ENCODE measurements at regions not wholly inside any gene's neighbourhood (a gene's known extent, or its start where the extent isn't known, plus 50 kb on each side); places are given as distances from the start of the nearest gene placed in this dataset.
A peak's percentile ranks its signal among the peaks of the same experiment; 100 is the strongest.

DNA sequence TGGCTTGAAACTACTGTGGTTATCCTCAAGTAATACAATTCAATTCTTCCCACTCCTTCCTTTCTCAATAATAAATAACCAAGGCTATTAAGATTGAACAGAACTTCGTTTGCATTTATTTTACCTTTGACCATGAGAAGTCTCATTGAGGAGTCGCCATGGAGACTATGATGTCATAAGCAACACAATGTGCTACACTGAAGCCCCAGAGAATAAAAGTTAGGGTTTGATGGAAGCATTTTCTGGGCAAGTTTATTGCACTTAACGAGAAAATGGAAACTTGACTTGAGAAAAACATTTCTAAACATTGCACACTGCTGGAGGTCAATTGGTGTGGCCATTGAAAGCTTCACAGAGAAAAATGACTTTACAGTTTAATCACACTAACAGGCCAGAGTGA is 121.5 kb downstream of the FAM76B start:
- TF ChIP-seq, protein P1, sequence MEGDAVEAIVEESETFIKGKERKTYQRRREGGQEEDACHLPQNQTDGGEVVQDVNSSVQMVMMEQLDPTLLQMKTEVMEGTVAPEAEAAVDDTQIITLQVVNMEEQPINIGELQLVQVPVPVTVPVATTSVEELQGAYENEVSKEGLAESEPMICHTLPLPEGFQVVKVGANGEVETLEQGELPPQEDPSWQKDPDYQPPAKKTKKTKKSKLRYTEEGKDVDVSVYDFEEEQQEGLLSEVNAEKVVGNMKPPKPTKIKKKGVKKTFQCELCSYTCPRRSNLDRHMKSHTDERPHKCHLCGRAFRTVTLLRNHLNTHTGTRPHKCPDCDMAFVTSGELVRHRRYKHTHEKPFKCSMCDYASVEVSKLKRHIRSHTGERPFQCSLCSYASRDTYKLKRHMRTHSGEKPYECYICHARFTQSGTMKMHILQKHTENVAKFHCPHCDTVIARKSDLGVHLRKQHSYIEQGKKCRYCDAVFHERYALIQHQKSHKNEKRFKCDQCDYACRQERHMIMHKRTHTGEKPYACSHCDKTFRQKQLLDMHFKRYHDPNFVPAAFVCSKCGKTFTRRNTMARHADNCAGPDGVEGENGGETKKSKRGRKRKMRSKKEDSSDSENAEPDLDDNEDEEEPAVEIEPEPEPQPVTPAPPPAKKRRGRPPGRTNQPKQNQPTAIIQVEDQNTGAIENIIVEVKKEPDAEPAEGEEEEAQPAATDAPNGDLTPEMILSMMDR (IDR thresholded peaks at IDR 0.05): no peak

GRCh38 chr11:95661162-95661561 is 128.4 kb downstream of the FAM76B start:
- Histone ChIP-seq H3K27me3 (ENCODE audit: control insufficient read depth in 1 of 2, insufficient read depth in 2 of 2, low read length in 2 of 2) (no peaks in the 10 kb centered on the region), H3K36me3 (ENCODE audit: insufficient read depth, low read length) (no peaks in the 10 kb centered on the region), H3K4me1 (ENCODE audit: insufficient read depth, low read length) (no peaks in the 10 kb centered on the region), H3K9me3 (ENCODE audit: control insufficient read depth in 1 of 2, insufficient read depth in 1 of 2, low read length in 2 of 2) (peaks cover 0 to 6% of the 10 kb centered on the region in 2 experiments), H3K4me3 (ENCODE audit: low read length) (no peak overlapping the region), H3K27ac (ENCODE audit: low read depth in 1 of 2, low read length in 2 of 2) (no peak overlapping the region)
- DNase-seq: no peak
- intact Hi-C loops (cut with DNase I, micrococcal nuclease): no loop called here
- H3K36me3 Mint-ChIP-seq (ENCODE audit: low read depth): no peaks in the 10 kb centered on the region
- ChIA-PET POLR2A (interaction anchor here (1.5 kb wide), 1 partner anchor 430 kb away, joined by 6 read pairs; the partner anchor contains the start of gene SESN3), CTCF (interaction anchor here (0.8 kb wide), 1 partner anchor 11 kb away, joined by 3 read pairs; no protein-coding TSS in a partner anchor)
- no peak overlapping the region for H3K4me3 Mint-ChIP-seq
- ATAC-seq (ENCODE audit: poor library complexity): no peak
- no peak overlapping the region for H3K27ac Mint-ChIP-seq
- peaks cover 17% of the 10 kb centered on the region for H3K4me1 Mint-ChIP-seq (ENCODE audit: low read depth)
- no peaks in the 10 kb centered on the region for H3K27me3 Mint-ChIP-seq
- H3K9me3 Mint-ChIP-seq: peaks cover 3% of the 10 kb centered on the region
- TF ChIP-seq, protein P1 (IDR thresholded peaks at IDR 0.05): no peak

More for the DNA sequence above, 121.5 kb downstream of the FAM76B start:
- Histone ChIP-seq H3K27ac (ENCODE audit: low read depth in 1 of 2, low read length in 2 of 2) (no peak overlapping the region), H3K4me3 (ENCODE audit: low read length) (no peak overlapping the region), H3K9me3 (ENCODE audit: control insufficient read depth in 1 of 2, insufficient read depth in 1 of 2, low read length in 2 of 2) (peaks cover 0 to 6% of the 10 kb centered on the region in 2 experiments), H3K4me1 (ENCODE audit: insufficient read depth, low read length) (no peaks in the 10 kb centered on the region), H3K36me3 (ENCODE audit: insufficient read depth, low read length) (no peaks in the 10 kb centered on the region), H3K27me3 (ENCODE audit: control insufficient read depth in 1 of 2, insufficient read depth in 2 of 2, low read length in 2 of 2) (no peaks in the 10 kb centered on the region)
- intact Hi-C loops (cut with DNase I, micrococcal nuclease): no loop called here
- no peak for DNase-seq
- Mint-ChIP-seq H3K9me3 (peaks cover 3% of the 10 kb centered on the region), H3K4me1 (ENCODE audit: low read depth) (peaks cover 1% of the 10 kb centered on the region), H3K4me3 (no peak overlapping the region), H3K27ac (no peak overlapping the region), H3K36me3 (ENCODE audit: low read depth) (no peaks in the 10 kb centered on the region), H3K27me3 (no peaks in the 10 kb centered on the region)
- CTCF ChIA-PET: no interaction called here
- ATAC-seq (ENCODE audit: poor library complexity): no peak
- POLR2A ChIA-PET: no interaction called here

- H3K9me3 ChIP-seq (ENCODE audit: control insufficient read depth in 1 of 2, insufficient read depth in 1 of 2, low read length in 2 of 2): no peaks in the 10 kb centered on the region
- no peaks in the 10 kb centered on the region for H3K9me3 Mint-ChIP-seq
- TF ChIP-seq, protein P1 (IDR thresholded peaks at IDR 0.05): no peak
- no peaks in the 10 kb centered on the region for H3K4me1 ChIP-seq (ENCODE audit: insufficient read depth, low read length)
- intact Hi-C loops (cut with DNase I, micrococcal nuclease): no loop called here
- DNase-seq (peak in 3 of 14 experiments; percentile 11 to 35 (median 27)), ATAC-seq (ENCODE audit: poor library complexity) (no peak)
- no peak overlapping the region for H3K27ac ChIP-seq (ENCODE audit: low read depth in 1 of 2, low read length in 2 of 2)
- H3K27me3 ChIP-seq (ENCODE audit: control insufficient read depth in 1 of 2, insufficient read depth in 2 of 2, low read length in 2 of 2): no peaks in the 10 kb centered on the region
- no peaks in the 10 kb centered on the region for H3K36me3 ChIP-seq (ENCODE audit: insufficient read depth, low read length)
- POLR2A ChIA-PET: interaction anchor here (0.8 to 1.5 kb wide), 2 partner anchors 38 to 429 kb away, joined by 4 to 6 read pairs; partner anchors contain the start of gene SESN3
- H3K27me3 Mint-ChIP-seq: no peaks in the 10 kb centered on the region
- H3K4me3 ChIP-seq (ENCODE audit: low read length): no peak overlapping the region
- peaks cover 17% of the 10 kb centered on the region for H3K4me1 Mint-ChIP-seq (ENCODE audit: low read depth)
- H3K27ac Mint-ChIP-seq: peak overlapping the region; percentile 4
- CTCF ChIA-PET: no interaction called here
- H3K36me3 Mint-ChIP-seq (ENCODE audit: low read depth): no peaks in the 10 kb centered on the region
- H3K4me3 Mint-ChIP-seq: no peak overlapping the region
Measured at GRCh38 chr11:95660038-95660437, 129.5 kb downstream of the FAM76B start.
